ENCODE measurements at regions not wholly inside any gene's neighbourhood (a gene's known extent, or its start where the extent isn't known, plus 50 kb on each side); places are given as distances from the start of the nearest gene placed in this dataset.

DNA sequence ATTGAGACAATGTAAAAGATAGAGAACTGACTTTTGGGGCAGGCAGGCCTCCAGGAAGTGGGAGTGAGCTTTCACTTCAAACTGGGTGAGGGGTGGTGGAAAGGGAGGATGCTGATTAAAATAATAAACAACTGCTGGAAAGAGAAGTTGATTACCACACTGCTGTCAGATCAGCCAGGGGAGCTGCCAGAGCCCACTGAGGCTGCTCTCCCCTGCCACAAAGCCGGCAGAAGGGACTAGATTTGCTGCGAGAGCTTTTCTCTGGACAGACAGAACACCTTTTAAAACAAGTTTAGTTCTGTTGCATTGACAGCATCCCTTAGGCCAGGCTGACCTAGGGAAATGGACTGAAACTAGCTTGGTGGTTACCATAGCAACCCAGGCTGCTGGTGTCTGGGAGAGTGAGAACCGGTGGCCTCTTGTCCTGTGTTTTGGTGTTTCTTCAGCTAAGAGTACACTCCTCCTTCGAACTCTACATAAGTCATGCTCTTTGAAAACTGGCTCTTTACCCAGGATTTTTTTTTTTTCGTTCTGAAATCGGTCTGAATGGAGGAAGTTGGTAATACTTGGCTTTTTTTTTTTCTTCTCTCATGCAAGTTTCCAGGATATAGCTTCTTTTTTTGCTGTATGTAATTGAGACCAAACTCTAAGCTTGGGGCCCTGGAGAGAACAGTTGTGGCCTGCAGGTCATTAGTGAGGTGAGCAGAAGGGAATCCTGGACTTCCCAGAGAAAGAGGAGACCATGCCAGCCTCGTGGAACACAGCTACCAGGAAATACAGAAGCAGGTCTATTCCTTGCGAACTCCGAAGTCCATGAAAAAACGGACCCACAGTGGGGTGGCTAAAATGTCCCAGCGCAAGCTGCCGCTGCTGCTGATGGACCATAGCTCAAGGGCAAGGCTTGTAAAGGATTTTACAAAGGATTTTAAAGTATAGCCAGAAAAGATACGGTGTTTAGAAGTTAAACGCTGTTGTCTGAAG, 374.4 kb downstream of the UTRN start:
- H3K36me3 ChIP-seq (ENCODE audit: control insufficient read depth, insufficient read depth, low read length) = no peaks in the 10 kb centered on the region
- H3K9me3 Mint-ChIP-seq = no peaks in the 10 kb centered on the region
- no peaks in the 10 kb centered on the region for H3K27me3 ChIP-seq (ENCODE audit: control insufficient read depth, insufficient read depth, low read length)
- H3K9me3 ChIP-seq (ENCODE audit: control insufficient read depth in 2 of 2, low read length in 2 of 2) = no peaks in the 10 kb centered on the region
- H3K27me3 Mint-ChIP-seq = no peaks in the 10 kb centered on the region
- H3K4me1 ChIP-seq (ENCODE audit: control insufficient read depth, insufficient read depth, low read length, poor library complexity, severe bottlenecking) = peaks cover 21% of the 10 kb centered on the region
- ATAC-seq (ENCODE audit: low read depth in 2 of 2) (peak; percentile 37 to 56), DNase-seq (peak in 2 of 3 donors; percentile 4 to 35)
- H3K27ac Mint-ChIP-seq = peak overlapping the region; percentile 86 to 95 (median 89)
- peak overlapping the region; percentile 3 to 81 (median 63) for H3K4me3 Mint-ChIP-seq
- peak overlapping the region; percentile 39 for H3K4me3 ChIP-seq (ENCODE audit: low read depth, low read length)
- H3K27ac ChIP-seq (ENCODE audit: insufficient read depth, low read length, poor library complexity, severe bottlenecking) = peak overlapping the region; percentile 42
- no peaks in the 10 kb centered on the region for H3K36me3 Mint-ChIP-seq
- peaks cover 21 to 81% (median 55%) of the 10 kb centered on the region in 4 donors for H3K4me1 Mint-ChIP-seq

DNA sequence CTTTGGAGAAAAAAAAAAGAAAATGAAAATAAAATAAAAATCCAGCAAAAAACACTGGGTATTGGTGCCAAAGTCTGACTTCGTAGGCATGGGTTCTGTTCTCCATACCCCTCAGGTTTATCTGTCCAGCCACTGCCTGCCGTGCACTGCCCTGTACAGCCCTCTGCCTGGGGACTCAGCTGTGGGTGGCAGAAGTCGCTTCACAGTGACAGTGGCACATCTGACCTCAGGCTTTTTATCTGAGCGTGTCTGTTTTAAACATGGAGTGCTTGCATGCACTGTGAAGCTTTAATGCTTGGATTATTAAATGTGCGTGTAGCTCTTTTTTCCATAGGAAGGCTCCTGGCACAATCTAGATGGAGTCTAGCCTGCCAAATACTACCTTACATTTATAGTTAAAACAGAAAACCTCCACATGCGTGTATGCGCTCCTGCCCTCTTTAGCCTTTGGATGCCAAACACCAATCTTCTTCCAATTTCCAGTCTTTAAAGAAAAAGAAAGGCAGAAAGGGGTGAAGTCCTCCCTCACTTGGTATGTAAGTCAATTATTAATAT, 375.5 kb downstream of the UTRN start:
- Mint-ChIP-seq H3K9me3 (no peaks in the 10 kb centered on the region), H3K27me3 (no peaks in the 10 kb centered on the region), H3K36me3 (no peaks in the 10 kb centered on the region), H3K27ac (peak overlapping the region in 1 of 3 donors; percentile 89), H3K4me3 (no peak overlapping the region), H3K4me1 (peaks cover 25 to 78% (median 55%) of the 10 kb centered on the region in 4 donors)
- no peak overlapping the region for H3K4me3 ChIP-seq (ENCODE audit: low read depth, low read length)
- H3K27me3 ChIP-seq (ENCODE audit: control insufficient read depth, insufficient read depth, low read length) = no peaks in the 10 kb centered on the region
- no peak for ATAC-seq (ENCODE audit: low read depth in 2 of 2)
- no peak for DNase-seq
- peaks cover 25% of the 10 kb centered on the region for H3K4me1 ChIP-seq (ENCODE audit: control insufficient read depth, insufficient read depth, low read length, poor library complexity, severe bottlenecking)
- no peaks in the 10 kb centered on the region for H3K9me3 ChIP-seq (ENCODE audit: control insufficient read depth in 2 of 2, low read length in 2 of 2)
- no peaks in the 10 kb centered on the region for H3K36me3 ChIP-seq (ENCODE audit: control insufficient read depth, insufficient read depth, low read length)
- no peak overlapping the region for H3K27ac ChIP-seq (ENCODE audit: insufficient read depth, low read length, poor library complexity, severe bottlenecking)

DNA sequence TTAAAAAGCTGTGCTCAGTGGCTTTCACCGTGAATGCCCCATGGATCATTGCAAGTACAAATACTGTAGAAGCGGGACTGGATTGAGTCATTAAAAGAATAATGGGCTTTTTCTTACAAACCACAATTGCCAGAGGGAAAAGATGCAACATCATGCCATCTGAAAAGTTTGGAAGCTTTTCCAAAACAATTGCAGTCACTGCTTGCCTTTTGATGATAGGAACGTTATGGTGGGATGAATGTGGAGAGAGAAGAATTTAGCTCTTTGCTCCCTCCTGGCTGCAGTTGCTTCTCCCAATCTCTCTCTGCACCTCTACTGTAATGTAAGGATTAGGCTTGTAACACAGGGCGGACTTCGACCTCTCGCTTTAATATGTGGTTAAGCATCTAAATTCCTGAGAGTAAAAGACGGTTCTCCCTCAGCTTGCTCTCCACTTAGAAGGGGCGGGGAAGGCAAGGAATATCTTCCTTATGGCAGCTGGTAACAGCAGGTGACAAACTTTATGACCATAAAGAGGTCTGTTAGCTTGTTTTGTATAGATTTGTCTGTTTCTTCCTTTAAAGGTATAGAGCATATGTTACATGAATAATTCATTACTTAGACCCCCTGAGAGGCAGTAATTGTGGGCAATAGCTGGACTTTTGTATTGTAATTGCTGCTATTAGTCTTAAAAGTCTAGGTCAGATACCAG, 376.1 kb downstream of the UTRN start:
- peak overlapping the region in 2 of 3 donors; percentile 43 to 48 for H3K27ac Mint-ChIP-seq
- Histone ChIP-seq H3K27ac (ENCODE audit: insufficient read depth, low read length, poor library complexity, severe bottlenecking) (no peak overlapping the region), H3K9me3 (ENCODE audit: control insufficient read depth in 2 of 2, low read length in 2 of 2) (no peaks in the 10 kb centered on the region), H3K27me3 (ENCODE audit: control insufficient read depth, insufficient read depth, low read length) (no peaks in the 10 kb centered on the region), H3K4me1 (ENCODE audit: control insufficient read depth, insufficient read depth, low read length, poor library complexity, severe bottlenecking) (peaks cover 32% of the 10 kb centered on the region), H3K36me3 (ENCODE audit: control insufficient read depth, insufficient read depth, low read length) (no peaks in the 10 kb centered on the region), H3K4me3 (ENCODE audit: low read depth, low read length) (no peak overlapping the region)
- peaks cover 25 to 80% (median 58%) of the 10 kb centered on the region in 4 donors for H3K4me1 Mint-ChIP-seq
- H3K4me3 Mint-ChIP-seq = no peak overlapping the region
- no peaks in the 10 kb centered on the region for H3K36me3 Mint-ChIP-seq
- H3K9me3 Mint-ChIP-seq = no peaks in the 10 kb centered on the region
- DNase-seq (no peak), ATAC-seq (ENCODE audit: low read depth in 2 of 2) (no peak)
- H3K27me3 Mint-ChIP-seq = no peaks in the 10 kb centered on the region

DNA sequence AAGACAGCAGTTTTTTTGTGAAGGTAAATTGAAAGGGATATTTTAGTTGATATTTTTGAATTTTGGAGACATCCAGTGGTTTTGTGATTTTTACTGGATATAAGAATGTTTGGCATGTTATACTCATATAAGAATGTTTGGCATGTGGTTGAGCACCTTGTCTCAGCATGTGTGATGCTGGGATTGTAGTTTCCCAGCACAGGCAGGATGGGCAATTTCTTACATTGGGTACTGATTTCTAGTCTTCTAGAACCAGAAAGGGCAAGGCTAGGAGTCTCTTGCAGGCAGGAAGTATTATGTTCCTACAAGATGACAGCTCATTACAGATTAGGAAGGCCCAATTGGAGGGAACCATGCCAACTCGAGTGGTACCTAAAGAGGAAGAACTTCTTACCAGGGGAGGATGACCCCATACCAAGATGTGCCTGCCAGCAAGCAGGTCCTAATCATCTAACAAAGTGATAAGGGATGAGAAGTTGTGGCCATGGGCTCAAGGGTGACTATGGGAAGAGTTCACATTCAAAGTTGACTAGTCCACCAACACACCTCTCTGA, 377.8 kb downstream of the UTRN start:
- Histone ChIP-seq H3K36me3 (ENCODE audit: control insufficient read depth, insufficient read depth, low read length) (no peaks in the 10 kb centered on the region), H3K27me3 (ENCODE audit: control insufficient read depth, insufficient read depth, low read length) (no peaks in the 10 kb centered on the region), H3K27ac (ENCODE audit: insufficient read depth, low read length, poor library complexity, severe bottlenecking) (no peak overlapping the region), H3K9me3 (ENCODE audit: control insufficient read depth in 2 of 2, low read length in 2 of 2) (no peaks in the 10 kb centered on the region), H3K4me3 (ENCODE audit: low read depth, low read length) (no peak overlapping the region), H3K4me1 (ENCODE audit: control insufficient read depth, insufficient read depth, low read length, poor library complexity, severe bottlenecking) (peaks cover 46% of the 10 kb centered on the region)
- H3K4me3 Mint-ChIP-seq = no peak overlapping the region
- peaks cover 0 to 3% (median 0%) of the 10 kb centered on the region in 7 donors for H3K9me3 Mint-ChIP-seq
- H3K4me1 Mint-ChIP-seq = peaks cover 25 to 88% (median 68%) of the 10 kb centered on the region in 4 donors
- peaks cover 9% of the 10 kb centered on the region for H3K36me3 Mint-ChIP-seq
- DNase-seq = no peak
- H3K27me3 Mint-ChIP-seq = no peaks in the 10 kb centered on the region
- peak overlapping the region in 2 of 3 donors; percentile 59 to 84 for H3K27ac Mint-ChIP-seq
- no peak for ATAC-seq (ENCODE audit: low read depth in 2 of 2)

DNA sequence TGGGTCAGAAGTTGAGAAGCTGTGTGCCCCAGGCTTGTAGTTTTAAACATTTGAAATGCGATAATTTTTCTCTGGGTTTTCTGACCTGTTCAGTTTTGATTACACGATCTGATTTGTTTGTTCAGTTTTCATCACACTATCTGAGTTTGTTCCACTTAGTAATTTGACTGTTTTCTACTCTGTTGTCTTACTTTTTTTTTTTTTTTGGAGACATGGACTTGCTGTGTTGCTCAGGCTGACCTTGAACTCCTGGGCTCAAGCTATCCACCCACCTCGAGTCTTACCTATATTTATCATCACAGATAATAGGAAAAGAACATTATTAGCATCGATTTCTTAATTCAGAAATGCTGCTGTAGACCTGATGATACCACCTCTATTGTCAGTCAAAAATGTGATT, 379.1 kb downstream of the UTRN start:
- no peak for DNase-seq
- Mint-ChIP-seq H3K4me1 (peaks cover 16 to 77% (median 63%) of the 10 kb centered on the region in 4 donors), H3K36me3 (peaks cover 9% of the 10 kb centered on the region), H3K4me3 (peak overlapping the region in 2 of 4 donors; percentile 8 to 22), H3K27ac (peak overlapping the region in 2 of 3 donors; percentile 28 to 33), H3K9me3 (peaks cover 0 to 3% (median 0%) of the 10 kb centered on the region in 7 donors), H3K27me3 (no peaks in the 10 kb centered on the region)
- Histone ChIP-seq H3K4me1 (ENCODE audit: control insufficient read depth, insufficient read depth, low read length, poor library complexity, severe bottlenecking) (peaks cover 41% of the 10 kb centered on the region), H3K36me3 (ENCODE audit: control insufficient read depth, insufficient read depth, low read length) (no peaks in the 10 kb centered on the region), H3K4me3 (ENCODE audit: low read depth, low read length) (no peak overlapping the region), H3K27ac (ENCODE audit: insufficient read depth, low read length, poor library complexity, severe bottlenecking) (no peak overlapping the region), H3K9me3 (ENCODE audit: control insufficient read depth in 2 of 2, low read length in 2 of 2) (no peaks in the 10 kb centered on the region), H3K27me3 (ENCODE audit: control insufficient read depth, insufficient read depth, low read length) (no peaks in the 10 kb centered on the region)
- ATAC-seq (ENCODE audit: low read depth in 2 of 2) = no peak

DNA sequence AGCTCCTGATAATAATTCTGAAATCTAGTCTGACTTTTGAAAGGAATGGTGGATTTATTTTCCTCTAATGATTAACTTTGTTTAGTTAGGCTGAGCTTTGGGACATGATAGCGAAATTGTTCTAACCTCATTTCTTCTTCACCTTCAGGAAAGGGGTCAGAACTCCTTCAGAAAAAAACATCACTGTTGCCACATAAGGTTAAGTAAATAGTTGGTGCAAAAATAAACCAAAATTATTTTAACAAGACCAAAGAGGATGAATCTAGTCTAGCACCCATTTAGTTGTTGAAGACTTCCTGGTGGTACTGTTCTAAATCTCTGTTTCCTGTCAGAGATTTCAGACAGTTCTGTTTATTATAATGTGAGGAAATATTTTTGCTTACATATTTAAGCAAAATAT, 379.8 kb downstream of the UTRN start:
- Histone ChIP-seq H3K9me3 (ENCODE audit: control insufficient read depth in 2 of 2, low read length in 2 of 2) (peaks cover 0 to 5% of the 10 kb centered on the region in 2 experiments), H3K27ac (ENCODE audit: insufficient read depth, low read length, poor library complexity, severe bottlenecking) (no peak overlapping the region), H3K27me3 (ENCODE audit: control insufficient read depth, insufficient read depth, low read length) (no peaks in the 10 kb centered on the region), H3K36me3 (ENCODE audit: control insufficient read depth, insufficient read depth, low read length) (no peaks in the 10 kb centered on the region), H3K4me1 (ENCODE audit: control insufficient read depth, insufficient read depth, low read length, poor library complexity, severe bottlenecking) (peaks cover 34% of the 10 kb centered on the region), H3K4me3 (ENCODE audit: low read depth, low read length) (peak overlapping the region; percentile 13)
- Mint-ChIP-seq H3K36me3 (peaks cover 9% of the 10 kb centered on the region), H3K27ac (peak overlapping the region in 1 of 3 donors; percentile 42), H3K27me3 (no peaks in the 10 kb centered on the region), H3K9me3 (peaks cover 0 to 7% (median 0%) of the 10 kb centered on the region in 7 donors), H3K4me3 (peak overlapping the region in 1 of 4 donors; percentile 30), H3K4me1 (peaks cover 16 to 74% (median 58%) of the 10 kb centered on the region in 4 donors)
- ATAC-seq (ENCODE audit: low read depth in 2 of 2) = no peak
- DNase-seq = peak in 1 of 3 donors; percentile 16

DNA sequence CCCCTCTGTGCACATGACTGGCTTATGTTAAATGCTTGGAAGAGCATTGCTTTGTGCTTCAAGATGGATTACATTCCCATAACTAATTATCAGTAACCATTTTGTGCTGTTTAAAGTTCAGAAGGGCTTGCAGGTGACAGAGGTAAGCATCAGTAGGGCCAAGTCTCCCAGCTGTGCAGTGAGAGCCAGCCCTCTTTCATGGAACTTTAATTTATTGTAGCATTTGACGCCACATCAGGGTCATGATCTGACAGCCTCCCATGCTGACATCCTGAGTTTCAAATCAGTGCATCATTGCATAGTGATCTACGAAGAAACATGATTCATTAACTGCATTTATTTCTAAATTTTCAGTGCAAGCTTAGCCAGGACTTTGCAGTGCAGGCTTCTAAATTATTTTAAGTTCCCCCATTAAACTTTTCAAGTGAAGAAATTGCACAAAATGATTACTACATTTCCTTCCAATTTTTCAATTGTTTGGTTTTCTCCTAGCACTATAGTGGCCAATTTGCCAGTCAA, 380.9 kb downstream of the UTRN start:
- ATAC-seq (ENCODE audit: low read depth in 2 of 2) (no peak), DNase-seq (no peak)
- peaks cover 23 to 69% (median 61%) of the 10 kb centered on the region in 4 donors for H3K4me1 Mint-ChIP-seq
- H3K27ac Mint-ChIP-seq = peak overlapping the region in 2 of 3 donors; percentile 8 to 71
- H3K9me3 ChIP-seq (ENCODE audit: control insufficient read depth in 2 of 2, low read length in 2 of 2) = peaks cover 3 to 6% of the 10 kb centered on the region in 2 experiments
- no peaks in the 10 kb centered on the region for H3K36me3 ChIP-seq (ENCODE audit: control insufficient read depth, insufficient read depth, low read length)
- H3K27me3 Mint-ChIP-seq = no peaks in the 10 kb centered on the region
- H3K4me1 ChIP-seq (ENCODE audit: control insufficient read depth, insufficient read depth, low read length, poor library complexity, severe bottlenecking) = peaks cover 26% of the 10 kb centered on the region
- no peak overlapping the region for H3K27ac ChIP-seq (ENCODE audit: insufficient read depth, low read length, poor library complexity, severe bottlenecking)
- H3K36me3 Mint-ChIP-seq = peaks cover 14% of the 10 kb centered on the region
- H3K4me3 Mint-ChIP-seq = peak overlapping the region in 1 of 4 donors; percentile 14
- no peak overlapping the region for H3K4me3 ChIP-seq (ENCODE audit: low read depth, low read length)
- H3K27me3 ChIP-seq (ENCODE audit: control insufficient read depth, insufficient read depth, low read length) = no peaks in the 10 kb centered on the region
- H3K9me3 Mint-ChIP-seq = peaks cover 0 to 12% (median 8%) of the 10 kb centered on the region in 7 donors
